A204.1 (cell line): ENCODE measurements at regions not wholly inside any gene's neighbourhood (a gene's known extent, or its start where the extent isn't known, plus 50 kb on each side); places are given as distances from the start of the nearest gene placed in this dataset.

ENCODE experiments used
- FAIRE-seq: peaks from 2 replicates; lab custom pipeline; 2012; peaks lifted over from hg19 to GRCh38; lab: Jason Lieb, UNC

- FAIRE-seq = no peak
Observed at GRCh38 chr14:84704601-84705000, 825.3 kb upstream of the FLRT2 start.

DNA sequence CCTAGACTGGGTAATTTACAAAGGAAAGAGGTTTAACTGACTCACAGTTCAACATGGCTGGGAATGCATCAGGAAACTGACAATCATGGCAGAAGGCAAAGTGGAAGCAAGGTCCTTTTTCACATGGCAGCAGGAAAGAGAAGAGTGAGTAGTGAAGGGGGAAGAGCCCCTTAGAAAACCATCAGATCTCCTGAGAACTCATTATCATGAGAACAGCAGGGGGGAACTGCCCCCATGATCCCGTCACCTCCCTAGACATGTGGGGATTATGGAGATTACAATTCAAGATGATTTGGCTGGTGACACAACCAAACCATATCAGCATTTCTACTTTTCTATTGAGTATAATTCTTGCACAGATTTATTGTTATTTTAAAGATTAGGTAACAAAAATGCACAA lies 822.1 kb upstream of the FLRT2 start:
- no peak for FAIRE-seq

- FAIRE-seq = no peak
Observed at GRCh38 chr14:84708865-84709264, 821.1 kb upstream of the FLRT2 start.

GRCh38 chr14:84726471-84726870 lies 803.5 kb upstream of the FLRT2 start:
- no peak for FAIRE-seq

DNA sequence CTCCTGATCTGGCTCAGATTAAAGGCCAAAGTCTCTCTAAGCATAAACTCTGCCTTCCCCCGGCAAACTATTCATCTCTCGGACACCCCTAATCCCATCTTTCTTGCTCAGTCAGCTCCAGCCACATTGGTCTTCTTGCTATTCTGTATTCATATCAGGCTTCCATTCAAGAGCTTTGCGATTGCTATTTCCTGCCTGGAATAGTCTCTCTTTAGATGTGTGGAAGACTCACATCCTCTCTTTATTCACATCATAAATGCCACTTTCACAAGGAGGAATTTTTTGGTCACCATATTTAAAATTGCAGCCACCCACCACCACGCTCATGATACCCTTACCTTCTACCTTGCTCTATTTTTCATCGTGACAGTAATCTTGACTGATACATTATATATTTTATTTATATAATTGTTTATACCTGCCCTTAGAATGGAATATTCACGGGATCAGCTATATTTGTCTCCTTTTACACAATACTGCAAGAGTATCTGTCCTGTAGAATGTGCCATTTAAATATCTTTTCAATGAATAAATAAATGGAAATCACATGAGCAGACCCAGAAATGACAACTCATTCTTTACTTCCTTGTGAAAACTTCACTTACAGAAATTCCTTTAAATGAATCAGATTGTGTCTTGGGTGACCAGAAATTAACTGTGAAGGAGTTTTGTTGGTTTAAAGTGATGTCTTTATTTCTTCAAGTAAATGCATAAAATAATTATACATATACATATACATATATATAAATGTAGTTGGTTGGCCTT lies 780.6 kb upstream of the FLRT2 start:
- no peak for FAIRE-seq

DNA sequence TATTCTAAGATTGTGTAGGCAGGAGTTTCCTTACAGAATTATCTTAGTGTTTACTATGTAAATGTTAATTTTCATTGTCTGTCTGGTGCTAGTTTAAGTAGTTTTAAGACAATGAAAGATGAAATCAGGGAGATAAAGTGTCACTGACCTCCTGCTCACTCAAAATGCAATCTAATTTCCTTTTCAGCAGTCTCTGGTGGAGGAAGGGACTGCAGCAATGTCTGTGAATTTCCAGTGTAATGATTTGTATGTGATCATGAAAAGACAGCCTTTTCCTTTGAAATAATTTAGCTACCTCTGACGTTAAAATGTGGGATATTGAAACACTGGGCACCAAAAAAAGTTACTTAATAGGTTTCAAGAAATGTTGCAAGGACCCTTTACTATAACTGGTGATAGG lies 779.7 kb upstream of the FLRT2 start:
- FAIRE-seq = no peak

DNA sequence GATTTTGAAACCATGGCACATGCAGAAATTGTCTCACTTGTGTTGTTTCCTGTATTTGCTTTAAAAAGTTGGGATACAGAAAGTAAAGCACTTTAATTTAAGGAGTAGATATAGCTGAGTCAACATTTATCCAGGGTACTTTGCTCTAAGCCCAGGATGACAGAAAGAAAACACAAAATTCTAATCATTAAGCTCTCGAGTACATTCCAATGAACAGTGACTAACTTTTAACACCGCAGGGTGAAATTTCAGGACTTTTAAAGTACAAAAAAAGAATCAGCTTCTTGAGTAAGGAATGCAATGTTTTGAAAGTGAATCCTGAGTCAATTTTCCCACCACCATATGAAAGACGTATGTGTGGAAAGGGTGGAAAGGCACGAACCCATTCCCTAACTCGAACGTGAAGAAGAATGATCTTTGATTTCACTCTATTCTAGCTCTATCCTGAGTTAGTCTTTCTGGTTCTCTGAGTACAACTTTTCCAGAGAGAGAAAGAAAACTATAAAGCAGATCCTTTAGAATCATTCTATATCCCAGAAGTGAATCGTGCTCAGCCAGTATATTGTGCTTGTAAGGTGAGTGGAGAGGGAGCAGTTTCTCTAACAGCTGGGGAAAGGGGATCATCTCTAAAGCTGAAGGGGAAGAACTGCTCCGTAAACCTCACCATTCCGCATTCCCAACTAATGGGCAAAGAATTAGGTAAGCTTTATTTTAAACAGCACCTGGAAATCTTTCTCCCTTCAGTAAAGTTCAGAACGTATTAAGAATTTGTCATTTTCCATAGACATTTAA lies 779.0 kb upstream of the FLRT2 start:
- FAIRE-seq = no peak

GRCh38 chr14:84751745-84752144 lies 778.2 kb upstream of the FLRT2 start:
- FAIRE-seq = no peak

GRCh38 chr14:84760489-84761126 lies 769.3 kb upstream of the FLRT2 start:
- FAIRE-seq = no peak

DNA sequence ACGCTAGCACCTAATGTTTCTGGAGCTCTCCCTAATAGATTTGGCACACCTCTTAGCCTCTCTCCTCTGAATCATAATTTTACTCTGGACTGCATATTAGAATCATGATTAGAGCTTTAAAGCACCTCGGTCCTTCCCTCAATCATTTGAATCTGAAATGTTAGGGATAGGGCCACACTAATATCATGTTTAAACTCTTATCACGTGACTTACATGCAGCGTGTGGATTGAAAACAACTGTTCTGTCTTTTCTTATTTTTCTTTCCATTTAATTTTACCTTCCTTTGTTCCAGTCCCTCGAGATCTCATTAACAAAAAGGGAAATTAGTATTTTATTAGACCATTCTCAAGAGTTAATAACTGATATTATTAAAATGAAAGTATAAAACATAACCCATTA lies 762.5 kb upstream of the FLRT2 start:
- no peak for FAIRE-seq

- FAIRE-seq = no peak
Observed at GRCh38 chr14:84770030-84770429, 759.9 kb upstream of the FLRT2 start.

DNA sequence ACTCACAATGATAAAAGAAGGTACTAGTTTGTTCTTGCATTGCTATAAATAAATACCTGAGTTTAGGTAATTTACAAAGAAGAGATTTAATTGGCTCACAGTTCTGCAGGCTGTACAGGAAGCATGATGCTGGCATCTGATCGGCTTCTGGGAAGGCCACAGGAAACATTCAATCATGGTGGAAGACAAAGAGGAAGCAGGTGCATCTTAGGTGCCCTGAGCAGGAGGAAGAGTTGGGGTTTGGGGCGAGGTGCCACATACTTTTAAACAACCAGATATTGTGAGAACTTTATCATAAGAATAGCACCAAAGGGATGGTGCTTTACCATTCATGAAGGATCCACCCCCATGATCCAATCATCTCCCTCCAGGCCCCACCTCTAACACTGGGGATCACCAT lies 752.6 kb upstream of the FLRT2 start:
- FAIRE-seq = no peak

- FAIRE-seq = no peak
Observed at GRCh38 chr14:84782902-84783301, 747.0 kb upstream of the FLRT2 start.

DNA sequence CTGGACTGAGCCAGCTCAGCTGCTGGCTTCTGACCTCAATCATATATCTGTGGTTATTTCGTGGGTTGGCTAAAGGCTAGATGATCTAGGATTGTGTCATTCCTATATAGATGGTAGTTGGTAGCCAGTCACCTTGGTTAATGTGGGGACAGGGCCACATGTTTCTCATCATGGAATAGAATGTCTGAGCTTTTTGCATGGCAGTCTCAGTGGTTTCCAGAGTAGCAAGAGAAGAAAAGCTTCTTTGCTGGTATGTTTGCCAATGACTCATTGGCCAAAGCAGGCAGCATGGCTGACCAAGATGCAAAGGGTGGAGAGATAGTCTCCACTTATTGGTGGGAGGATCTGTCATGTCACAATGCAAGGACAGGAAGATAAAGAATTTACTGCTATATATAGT lies 746.4 kb upstream of the FLRT2 start:
- FAIRE-seq = no peak

- no peak for FAIRE-seq
Observed at GRCh38 chr14:84785996-84786395, 743.9 kb upstream of the FLRT2 start.

GRCh38 chr14:84789012-84789411 lies 740.9 kb upstream of the FLRT2 start:
- FAIRE-seq = no peak

- no peak for FAIRE-seq
Observed at GRCh38 chr14:84792722-84793410, 737.1 kb upstream of the FLRT2 start.

DNA sequence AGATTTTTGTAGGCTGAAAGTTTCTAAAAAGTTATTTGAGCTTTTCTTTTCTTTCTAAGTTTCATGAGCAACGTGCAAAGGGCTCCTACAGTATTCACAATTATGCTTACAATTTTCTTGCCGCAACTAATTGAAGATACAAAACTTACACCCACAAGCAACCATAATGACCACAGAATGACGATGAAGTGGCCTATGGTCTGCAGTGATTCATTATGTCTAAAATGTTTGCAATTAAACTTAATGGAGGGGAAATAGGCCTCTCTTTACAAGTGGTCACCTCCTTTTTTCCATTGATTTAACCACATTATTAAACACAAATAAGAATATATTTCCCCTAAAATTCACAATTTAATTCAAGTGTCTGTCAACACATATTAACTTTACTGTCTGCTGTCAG lies 732.6 kb upstream of the FLRT2 start:
- FAIRE-seq = no peak

- FAIRE-seq = no peak
Observed at GRCh38 chr14:84804468-84804867, 725.5 kb upstream of the FLRT2 start.

DNA sequence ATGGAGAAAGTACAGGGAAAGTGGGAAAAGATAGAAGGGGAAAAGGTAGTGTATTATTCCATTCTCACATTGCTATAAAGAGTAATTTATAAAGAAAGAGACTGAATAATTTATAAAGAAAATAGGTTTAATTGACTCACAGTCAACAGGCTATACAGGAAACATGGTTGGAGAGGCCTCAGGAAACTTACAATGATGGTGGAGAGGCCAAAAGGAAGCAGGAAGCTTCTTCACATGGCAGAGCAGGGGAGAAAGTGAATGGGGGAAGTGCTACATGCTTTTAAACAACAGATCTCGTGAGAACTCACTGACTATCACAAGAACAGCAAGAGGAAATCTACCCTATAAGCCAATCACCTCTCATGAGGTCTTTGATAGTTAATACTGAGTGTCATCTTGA lies 725.0 kb upstream of the FLRT2 start:
- FAIRE-seq = no peak

DNA sequence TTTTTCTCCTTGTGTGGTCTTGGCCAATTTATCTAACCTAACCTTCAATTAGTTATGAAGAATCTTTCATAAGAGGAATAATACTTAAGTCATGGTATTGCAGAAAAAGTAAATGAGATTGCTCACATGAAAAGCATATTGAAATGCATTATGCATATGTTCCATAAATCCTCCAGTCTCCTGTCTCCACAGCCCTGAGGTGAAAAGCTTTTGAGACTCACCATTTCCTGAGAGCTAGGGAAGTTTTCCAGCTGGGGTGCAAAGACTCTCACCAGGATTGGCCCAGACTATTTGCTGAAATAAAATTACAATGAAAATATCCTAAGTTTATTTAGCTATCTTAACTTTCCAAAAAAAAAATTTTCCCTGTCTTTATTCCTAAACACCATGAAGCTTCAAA lies 723.8 kb upstream of the FLRT2 start:
- FAIRE-seq = no peak

- FAIRE-seq = no peak
Observed at GRCh38 chr14:84806622-84807021, 723.3 kb upstream of the FLRT2 start.

DNA sequence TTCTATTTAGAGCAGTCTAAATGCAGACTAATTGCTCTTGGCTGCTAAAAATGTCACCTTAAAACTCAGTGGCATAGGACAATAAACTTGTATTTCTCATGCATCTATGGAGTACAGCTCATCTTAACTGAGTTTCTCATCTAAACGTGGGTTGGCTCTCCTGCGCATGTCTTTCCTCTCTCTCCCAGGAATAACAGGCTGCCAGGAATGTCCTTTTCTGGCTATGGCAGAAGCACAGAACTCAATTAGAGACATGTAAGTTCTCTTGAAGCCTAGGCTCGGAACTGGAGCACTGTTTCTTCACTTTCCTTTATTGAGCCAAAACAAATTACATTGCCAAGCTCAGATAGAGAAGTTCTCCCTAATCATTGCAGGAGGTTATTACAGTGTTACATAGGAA lies 722.3 kb upstream of the FLRT2 start:
- FAIRE-seq = no peak
